A673 (cell line): ENCODE measurements at regions not wholly inside any gene's neighbourhood (a gene's known extent, or its start where the extent isn't known, plus 50 kb on each side); places are given as distances from the start of the nearest gene placed in this dataset.
"Not testable (repeated sequence)": the region's sequence is repeated elsewhere in the genome, so short reads cannot be mapped to it uniquely, and the experiment has no call there.

Experiments used
- EZH2 ChIP-seq: fragments of 200-600 bp; sonication (generic); IDR thresholded peaks from 2 replicates; pipeline ENCODE4 v1.6.1; 2017; ENCODE audit warnings: borderline replicate concordance, low read depth, mild to moderate bottlenecking, mixed read lengths, antibody characterized with exemption, low read length; ENCODE audit not compliant: poor library complexity, severe bottlenecking
- TF ChIP-seq, protein P1 (sequence below): fragments of 300-800, 200-600 bp; sonication (generic); conservative IDR thresholded peaks from 2 replicates; pipeline ENCODE4 v1.5.1; 2017; ENCODE audit warnings: low read depth, mild to moderate bottlenecking, antibody characterized with exemption, low read length, moderate library complexity, mixed read lengths

DNA sequence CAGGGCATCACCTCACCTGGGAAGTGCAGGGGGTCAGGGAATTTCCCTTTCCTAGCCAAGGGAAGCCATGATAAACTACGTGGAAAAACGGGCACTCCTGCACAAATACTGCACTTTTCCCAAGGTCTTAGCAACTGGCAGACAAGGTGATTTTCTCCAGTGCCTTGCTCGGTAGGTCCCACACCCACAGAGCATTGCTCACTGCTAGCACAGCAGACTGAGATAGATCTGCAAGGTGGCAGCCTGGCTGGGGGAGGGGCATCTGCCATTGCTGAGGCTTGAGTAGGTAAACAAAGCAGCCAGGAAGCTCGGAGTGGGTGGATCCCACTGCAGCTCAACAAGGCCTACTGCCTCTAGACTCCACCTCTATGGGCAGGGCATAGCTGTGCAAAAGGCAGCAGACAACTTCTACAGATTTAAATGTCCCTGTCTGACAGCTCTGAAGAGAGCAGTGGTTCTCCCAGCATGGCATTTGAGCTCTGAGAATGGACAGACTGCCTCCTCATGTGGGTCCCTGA is 111.5 kb upstream of the FIBIN start:
- TF ChIP-seq, protein P1, sequence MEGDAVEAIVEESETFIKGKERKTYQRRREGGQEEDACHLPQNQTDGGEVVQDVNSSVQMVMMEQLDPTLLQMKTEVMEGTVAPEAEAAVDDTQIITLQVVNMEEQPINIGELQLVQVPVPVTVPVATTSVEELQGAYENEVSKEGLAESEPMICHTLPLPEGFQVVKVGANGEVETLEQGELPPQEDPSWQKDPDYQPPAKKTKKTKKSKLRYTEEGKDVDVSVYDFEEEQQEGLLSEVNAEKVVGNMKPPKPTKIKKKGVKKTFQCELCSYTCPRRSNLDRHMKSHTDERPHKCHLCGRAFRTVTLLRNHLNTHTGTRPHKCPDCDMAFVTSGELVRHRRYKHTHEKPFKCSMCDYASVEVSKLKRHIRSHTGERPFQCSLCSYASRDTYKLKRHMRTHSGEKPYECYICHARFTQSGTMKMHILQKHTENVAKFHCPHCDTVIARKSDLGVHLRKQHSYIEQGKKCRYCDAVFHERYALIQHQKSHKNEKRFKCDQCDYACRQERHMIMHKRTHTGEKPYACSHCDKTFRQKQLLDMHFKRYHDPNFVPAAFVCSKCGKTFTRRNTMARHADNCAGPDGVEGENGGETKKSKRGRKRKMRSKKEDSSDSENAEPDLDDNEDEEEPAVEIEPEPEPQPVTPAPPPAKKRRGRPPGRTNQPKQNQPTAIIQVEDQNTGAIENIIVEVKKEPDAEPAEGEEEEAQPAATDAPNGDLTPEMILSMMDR, result not testable (repeated sequence)
- TF ChIP-seq EZH2, result not testable (repeated sequence)
